ENCODE measurements at regions not wholly inside any gene's neighbourhood (a gene's known extent, or its start where the extent isn't known, plus 50 kb on each side); places are given as distances from the start of the nearest gene placed in this dataset.

- Histone ChIP-seq H3K23ac (ENCODE audit: insufficient read length) (no peak overlapping the region), H3K4me3 (ENCODE audit: extremely low read depth in 1 of 4, insufficient read depth in 2 of 4, low read depth in 3 of 4, low read length in 4 of 4) (no peak overlapping the region), H4K20me1 (replicated peaks in 1 of 2; ENCODE audit: control insufficient read depth in 1 of 2, insufficient read depth in 2 of 2, low read length in 2 of 2) (no peaks in the 10 kb centered on the region), H4K5ac (ENCODE audit: insufficient read length, low read depth, low read length) (no peak overlapping the region), H2BK15ac (ENCODE audit: low read length) (no peak overlapping the region), H3K14ac (ENCODE audit: insufficient read length) (no peak overlapping the region), H3K79me1 (ENCODE audit: low read depth, low read length) (no peaks in the 10 kb centered on the region), H3K23me2 (ENCODE audit: low read depth, low read length) (no peaks in the 10 kb centered on the region), H3K9me3 (ENCODE audit: insufficient read depth in 2 of 2, low read depth in 1 of 2, low read length in 1 of 2) (no peaks in the 10 kb centered on the region), H3K4me1 (replicated peaks in 1 of 4; ENCODE audit: control insufficient read depth in 3 of 4, insufficient read depth in 4 of 4, low read length in 3 of 4) (no peaks in the 10 kb centered on the region), H3K9ac (replicated peaks in 1 of 4; ENCODE audit: extremely low read depth in 1 of 4, low read depth in 3 of 4, low read length in 3 of 4) (no peak overlapping the region), H3K27me3 (replicated peaks in 1 of 4; ENCODE audit: control insufficient read depth in 3 of 4, extremely low read depth in 1 of 4, insufficient read depth in 3 of 4, low read length in 3 of 4) (no peaks in the 10 kb centered on the region), H3K79me2 (ENCODE audit: control insufficient read depth in 1 of 2, insufficient read depth in 2 of 2, low read length in 2 of 2) (no peaks in the 10 kb centered on the region), H4K91ac (replicated peaks; ENCODE audit: insufficient read length, low read length) (no peak overlapping the region), H2AFZ (ENCODE audit: low read length) (no peak overlapping the region), H2AK5ac (ENCODE audit: low read depth, low read length) (no peak overlapping the region), H2BK20ac (ENCODE audit: low read length) (no peak overlapping the region), H2BK5ac (ENCODE audit: low read depth, low read length) (no peak overlapping the region), H3K4ac (replicated peaks; ENCODE audit: insufficient read length, low read depth, low read length) (no peak overlapping the region), H3K4me2 (ENCODE audit: insufficient read depth in 1 of 2, low read depth in 2 of 2, low read length in 2 of 2) (no peak overlapping the region), H3K36me3 (ENCODE audit: control insufficient read depth in 2 of 4, insufficient read depth in 4 of 4, low read length in 3 of 4) (no peaks in the 10 kb centered on the region), H3K27ac (ENCODE audit: low read depth, low read length) (no peak overlapping the region), H3K18ac (ENCODE audit: extremely low read depth, low read length) (no peak overlapping the region), H2BK12ac (ENCODE audit: low read depth, low read length) (no peak overlapping the region), H4K8ac (ENCODE audit: extremely low read depth, insufficient read depth, low read length) (no peak overlapping the region), H2BK120ac (replicated peaks; ENCODE audit: low read depth, low read length) (no peak overlapping the region), H3K56ac (replicated peaks; ENCODE audit: insufficient read length, low read depth, low read length) (no peak overlapping the region)
- FAIRE-seq (no peak), DNase-seq (ENCODE audit: low read depth in 1 of 2, low spot score in 2 of 2) (no peak)
- ChIA-PET CTCF (ENCODE audit: partially characterized antibody) (interaction anchor here (0.6 to 2.5 kb wide), 2 partner anchors 11 to 162 kb away, joined by 3 to 6 read pairs; no protein-coding TSS in a partner anchor), POLR2A (ENCODE audit: partially characterized antibody) (no interaction called here)
- TF ChIP-seq POLR2A (IDR thresholded peaks at IDR 0.05; ENCODE audit: control extremely low read depth in 1 of 2, low read depth in 2 of 2, low read length in 2 of 2) (no peak), MAX (IDR thresholded peaks at IDR 0.05) (no peak), TCF12 (IDR thresholded peaks at IDR 0.05; ENCODE audit: low read depth, low read length) (no peak), GTF2F1 (IDR thresholded peaks at IDR 0.05; ENCODE audit: borderline replicate concordance, low read depth, low read length) (no peak), SRF (IDR thresholded peaks at IDR 0.05; ENCODE audit: low read depth, low read length) (no peak), HDAC6 (IDR thresholded peaks at IDR 0.05; ENCODE audit: low read depth, low read length) (no peak), GABPA (IDR thresholded peaks at IDR 0.05; ENCODE audit: borderline replicate concordance, insufficient read depth, low read length) (no peak), KDM5A (IDR thresholded peaks at IDR 0.05; ENCODE audit: low read length) (no peak)
- WGBS, 2 experiments (ENCODE audit: extremely low coverage in 1 of 2, insufficient coverage in 1 of 2, insufficient read length in 1 of 2, insufficient replicate concordance in 2 of 2, low coverage in 1 of 2, low lambda C conversion rate in 2 of 2, missing lambda C conversion rate in 1 of 2) = 63% methylated on average over 1 of the region's 1 CpG; no CpG with 5 or more reads in 1 of the 2 experiments
These were observed 152.1 kb upstream of the GAS1 start for GRCh38 chr9:87099407-87099806.
